CD1c-positive myeloid dendritic cell (primary cell): ENCODE measurements at regions not wholly inside any gene's neighbourhood (a gene's known extent, or its start where the extent isn't known, plus 50 kb on each side); places are given as distances from the start of the nearest gene placed in this dataset.
"Not testable (repeated sequence)": the region's sequence is repeated elsewhere in the genome, so short reads cannot be mapped to it uniquely, and the experiment has no call there.

Experiments used
- DNase-seq: peaks from one replicate; pipeline ENCODE4 v3.0.0-alpha.2; 2016; ENCODE audit errors: extremely low spot score

DNA sequence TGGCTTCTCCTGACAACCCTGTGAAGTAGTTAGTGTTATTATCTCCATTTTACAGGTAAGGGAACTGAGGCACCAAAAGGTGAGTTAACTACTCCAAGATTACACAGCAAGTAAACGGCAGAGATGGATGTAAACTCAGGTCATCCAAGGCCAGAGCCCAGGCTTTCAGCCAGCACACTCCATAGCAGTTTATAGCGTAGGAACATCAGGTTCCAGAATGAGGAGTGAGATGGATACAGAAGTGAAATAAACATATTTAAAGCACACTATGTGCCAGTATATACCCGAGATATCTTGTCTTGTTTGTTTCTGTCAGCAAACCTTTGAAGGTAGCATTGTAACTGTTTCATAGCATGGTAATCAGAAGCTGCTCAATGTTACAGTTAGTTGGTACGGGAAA is 279.0 kb downstream of the OXSM start:
- DNase-seq, result no peak

DNA sequence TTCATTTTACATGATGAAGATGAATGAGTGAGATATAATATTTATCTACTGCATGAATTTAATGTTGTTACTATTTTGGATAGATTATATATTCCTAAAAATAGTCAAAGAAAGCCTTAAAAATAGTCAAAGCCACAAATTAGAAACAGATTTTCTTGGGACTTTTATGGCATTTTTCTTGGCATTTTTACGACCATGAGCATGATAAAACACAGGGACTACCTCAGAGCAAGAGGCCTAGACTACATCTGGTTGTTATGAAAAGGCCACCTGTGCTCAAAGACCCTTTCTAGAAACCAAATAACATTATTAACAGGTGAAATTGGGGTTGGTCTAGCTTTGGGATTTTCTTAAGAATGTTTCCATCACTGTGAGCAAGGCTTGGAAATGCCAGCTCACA is 281.0 kb downstream of the OXSM start:
- no peak for DNase-seq

DNA sequence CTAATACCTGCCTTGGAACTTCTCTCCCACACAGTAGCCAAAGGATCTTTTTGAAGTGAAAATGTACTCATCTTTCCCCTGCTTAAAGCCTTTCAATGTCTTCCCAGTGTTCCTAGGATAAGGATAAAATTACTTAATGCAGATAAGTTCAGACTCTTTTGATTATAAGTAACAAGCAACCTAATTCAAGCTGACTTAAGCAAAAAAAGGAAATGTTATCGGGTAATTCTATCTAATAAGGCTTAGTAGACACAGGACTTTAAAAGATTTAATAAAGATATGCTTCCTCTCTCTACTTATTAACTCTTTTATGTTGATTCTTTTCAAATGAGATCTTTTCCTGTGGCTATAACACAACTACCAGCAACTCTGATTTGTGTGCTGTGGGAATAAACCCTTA is 284.2 kb downstream of the OXSM start:
- no peak for DNase-seq

DNA sequence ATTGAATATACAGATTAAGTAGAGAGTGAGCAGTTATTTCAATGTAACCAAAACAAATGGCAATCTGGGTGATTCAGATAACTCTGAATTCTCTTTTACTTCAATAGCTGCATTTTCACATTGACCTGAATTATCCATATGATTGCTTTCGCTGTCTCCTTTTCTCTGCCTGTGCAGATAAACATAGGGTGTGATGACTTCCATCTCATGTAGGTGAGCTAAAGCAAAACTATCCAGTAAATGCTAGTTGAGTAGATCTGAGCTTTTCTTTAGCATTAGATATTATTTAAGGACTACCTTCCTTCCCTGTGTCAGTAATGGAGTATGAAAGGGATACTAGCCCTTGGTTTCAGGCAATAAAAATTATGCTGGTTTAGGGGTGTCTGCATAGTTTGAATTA is 288.6 kb downstream of the OXSM start:
- DNase-seq, result no peak

DNA sequence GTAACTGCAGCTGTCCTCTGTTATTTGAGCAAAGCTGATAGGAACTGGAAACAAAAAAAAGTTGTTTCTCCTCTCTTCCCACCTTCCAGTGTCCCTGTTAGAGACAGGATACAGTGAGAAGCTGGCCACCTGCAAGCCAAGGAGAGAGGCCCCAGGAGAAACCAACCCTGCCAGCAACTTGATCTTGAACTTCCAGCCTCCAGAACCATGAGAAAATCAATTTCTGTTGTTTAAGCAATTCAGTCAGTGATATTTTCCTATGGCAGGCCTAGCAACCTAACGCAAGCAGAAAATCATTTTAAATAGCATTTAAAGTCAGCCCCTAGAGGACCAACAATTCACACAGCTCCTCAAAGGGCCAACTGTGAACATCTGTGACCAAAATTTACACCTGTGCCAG is 291.3 kb downstream of the OXSM start:
- DNase-seq, result no peak

DNA sequence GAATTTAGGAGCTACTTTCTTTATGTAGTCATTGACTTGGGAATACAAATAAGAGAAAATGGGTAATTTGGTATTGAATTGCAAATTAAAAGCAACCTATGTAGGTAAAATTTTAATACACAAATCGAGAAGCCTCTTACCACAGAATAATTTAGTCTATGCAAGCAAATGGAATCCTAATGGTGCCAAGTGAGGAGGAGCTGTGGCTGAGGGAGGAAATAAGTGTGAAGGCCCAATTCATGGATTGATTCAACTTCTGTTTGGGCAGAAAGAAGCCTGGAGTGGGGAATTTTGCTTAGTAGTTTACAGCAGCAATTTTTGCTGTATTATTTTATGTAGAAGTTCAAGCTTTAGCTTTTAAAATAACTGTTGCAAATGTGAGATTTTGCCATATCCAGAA is 291.9 kb downstream of the OXSM start:
- no peak for DNase-seq

DNA sequence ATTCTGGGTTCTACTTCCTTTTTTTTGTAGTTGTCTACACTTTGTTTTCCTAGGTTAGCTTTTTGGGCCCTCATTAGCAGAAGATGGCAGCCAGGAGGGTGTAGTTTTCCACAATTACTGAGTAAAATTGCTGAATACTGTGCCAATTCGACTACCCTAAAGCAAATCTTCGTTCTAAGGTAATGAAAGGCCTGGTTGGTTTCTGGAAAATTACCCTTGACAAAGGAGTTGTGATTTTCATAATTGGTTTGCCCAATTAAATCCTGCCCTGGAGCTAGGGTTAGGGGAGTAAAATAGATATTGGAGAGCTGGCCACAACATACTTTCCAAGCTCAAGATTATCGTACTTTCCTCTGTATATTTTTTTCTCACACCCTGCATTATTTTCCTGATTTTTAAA is 293.0 kb downstream of the OXSM start:
- no peak for DNase-seq

DNA sequence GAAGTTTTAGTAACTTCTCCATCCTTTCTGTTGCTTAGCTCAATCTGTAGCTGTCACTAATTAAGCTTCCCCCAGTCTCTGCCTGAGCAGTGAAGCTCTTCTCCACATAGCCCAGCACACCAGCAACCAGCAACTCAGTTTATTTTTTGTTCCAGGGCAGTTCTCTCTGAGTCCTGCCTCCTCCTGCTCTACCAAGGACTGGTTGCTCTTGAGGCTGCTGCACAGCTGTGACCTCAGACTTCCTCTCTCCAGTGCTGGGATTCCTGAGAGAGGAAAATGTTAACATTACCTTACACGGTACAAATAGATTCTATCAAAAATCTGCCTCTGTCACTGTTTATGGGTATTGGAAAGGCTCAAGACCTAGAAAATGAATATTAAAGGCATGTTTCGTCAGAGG is 294.7 kb downstream of the OXSM start:
- DNase-seq, result no peak

DNA sequence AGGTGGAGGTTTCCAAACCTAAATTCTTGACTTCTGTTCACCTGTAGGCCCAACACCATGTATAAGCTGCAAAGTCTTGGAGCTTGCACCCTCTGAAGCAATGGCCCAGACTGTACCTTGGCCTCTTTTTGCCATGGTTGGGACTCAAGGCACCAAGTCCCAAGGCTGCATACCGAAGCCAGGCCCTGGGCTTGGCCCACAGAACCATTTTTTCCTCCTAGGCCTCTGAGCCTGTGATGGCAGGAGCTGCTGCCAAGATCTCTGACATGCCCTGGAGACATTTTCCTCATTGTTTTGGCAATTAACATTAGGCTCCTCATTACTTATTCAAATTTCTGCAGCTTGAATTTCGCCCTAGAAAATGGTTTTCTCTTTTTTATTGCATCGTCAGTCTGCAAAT is 297.9 kb downstream of the OXSM start:
- no peak for DNase-seq

DNA sequence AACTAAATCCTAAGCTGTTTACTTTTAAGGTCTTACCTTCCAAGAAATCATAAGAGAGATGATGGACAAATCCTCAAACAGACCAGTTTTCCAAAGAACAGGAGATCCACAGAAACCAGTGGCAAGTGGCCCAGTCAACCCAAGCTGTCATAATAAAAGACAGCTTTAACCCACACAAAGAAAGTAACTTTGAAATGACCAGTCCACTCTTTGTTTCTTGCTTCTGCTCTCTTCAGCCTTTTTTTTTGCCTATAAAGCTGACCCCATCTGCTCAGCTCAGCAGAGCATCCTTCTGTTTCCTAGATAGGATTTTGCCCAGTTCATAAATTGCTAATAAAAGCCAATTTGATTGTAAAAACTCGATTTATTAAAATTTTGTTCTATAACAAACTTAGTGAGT is 299.4 kb downstream of the OXSM start:
- no peak for DNase-seq

DNA sequence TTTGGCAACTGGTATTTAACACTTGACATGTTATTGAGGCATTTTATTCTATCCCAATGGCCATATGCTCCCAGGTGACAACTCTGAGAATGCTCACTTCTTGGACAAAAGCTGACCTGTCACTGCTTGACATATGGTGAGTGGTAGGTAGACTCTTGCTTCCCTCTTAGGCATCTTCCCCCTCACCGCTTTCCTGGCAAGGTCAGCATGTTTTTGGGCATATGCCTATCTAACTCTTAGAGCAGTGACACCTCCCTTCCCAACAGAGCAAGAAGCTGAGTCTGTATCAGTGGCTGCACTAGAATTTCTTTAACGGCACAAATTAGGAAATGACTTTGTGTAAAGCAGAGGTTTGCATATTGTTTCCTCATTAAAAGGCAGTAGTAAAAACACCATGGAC is 300.7 kb downstream of the OXSM start:
- no peak for DNase-seq

DNA sequence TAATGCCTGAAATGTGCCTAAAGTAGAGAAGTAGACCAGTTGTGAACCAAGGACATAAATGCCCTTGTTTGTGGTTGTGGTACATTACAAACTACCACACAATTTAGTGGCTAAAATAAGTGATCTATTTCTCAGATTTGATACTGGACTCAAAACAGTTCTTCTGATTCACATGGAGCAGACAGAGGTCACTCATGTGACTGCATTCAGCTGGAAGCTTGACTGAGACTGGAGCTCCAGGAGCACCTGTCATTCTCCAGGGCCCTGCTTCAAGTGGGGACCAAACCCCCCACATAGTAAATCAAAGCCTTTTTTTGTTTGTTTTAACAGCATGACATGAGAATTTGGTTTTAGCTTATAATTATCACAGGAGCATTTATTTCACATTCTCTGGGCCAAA is 301.2 kb downstream of the OXSM start:
- DNase-seq, result no peak

DNA sequence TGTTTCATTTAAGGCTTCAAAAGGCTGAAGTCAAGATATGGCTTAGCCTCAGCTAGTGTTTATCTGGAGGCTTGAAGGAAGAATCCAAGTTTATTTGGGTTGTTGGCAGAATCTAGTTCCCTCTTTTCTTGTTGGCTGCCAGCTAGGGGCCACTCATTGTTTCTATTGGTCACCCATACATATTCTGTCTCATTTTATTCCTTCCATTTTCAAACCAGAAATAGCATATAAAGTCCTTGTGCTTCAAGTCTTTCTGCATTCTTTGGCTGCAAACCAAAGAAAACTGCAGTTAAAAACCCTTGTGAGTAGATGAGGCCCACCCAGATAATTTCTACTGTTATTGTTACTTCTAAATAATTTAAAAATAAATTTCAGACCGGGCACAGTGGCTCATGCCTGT is 301.7 kb downstream of the OXSM start:
- no peak for DNase-seq

DNA sequence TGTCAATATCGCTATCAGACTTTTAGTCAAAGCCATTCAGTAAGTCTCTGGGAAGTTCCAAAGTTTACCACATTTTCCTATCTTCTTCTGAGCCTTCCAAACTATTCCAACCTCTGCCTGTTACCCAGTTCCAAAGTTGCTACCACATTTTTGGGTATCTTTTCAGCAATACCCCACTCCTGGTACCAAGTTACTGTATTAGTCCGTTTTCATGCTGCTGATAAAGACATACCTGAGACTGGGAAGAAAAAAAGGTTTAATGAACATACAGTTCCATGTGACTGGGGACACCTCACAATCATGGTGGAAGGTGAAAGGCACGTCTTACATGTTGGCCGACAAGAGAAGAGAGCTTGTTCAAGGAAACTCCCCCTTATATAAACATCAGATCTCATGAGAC is 307.2 kb downstream of the OXSM start:
- not testable (repeated sequence) for DNase-seq

DNA sequence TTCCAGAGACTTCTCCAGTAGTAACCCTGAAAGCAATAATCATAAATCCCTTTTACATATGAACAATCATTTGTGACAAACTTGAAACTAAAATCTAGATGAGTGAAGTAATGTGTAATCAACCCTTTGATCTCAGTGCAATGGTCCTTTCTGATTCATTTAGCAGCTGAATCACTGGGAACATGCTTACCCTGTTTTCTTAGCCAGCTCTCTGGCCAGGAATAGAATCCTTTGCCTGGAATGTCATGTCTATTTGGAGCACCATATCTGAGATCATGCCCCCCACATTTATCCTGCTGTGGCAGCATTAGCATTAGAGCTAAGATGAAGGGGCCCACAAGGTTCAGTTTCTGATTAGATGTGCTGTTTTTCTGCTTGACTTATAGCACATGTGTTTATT is 309.8 kb downstream of the OXSM start:
- DNase-seq, result no peak

DNA sequence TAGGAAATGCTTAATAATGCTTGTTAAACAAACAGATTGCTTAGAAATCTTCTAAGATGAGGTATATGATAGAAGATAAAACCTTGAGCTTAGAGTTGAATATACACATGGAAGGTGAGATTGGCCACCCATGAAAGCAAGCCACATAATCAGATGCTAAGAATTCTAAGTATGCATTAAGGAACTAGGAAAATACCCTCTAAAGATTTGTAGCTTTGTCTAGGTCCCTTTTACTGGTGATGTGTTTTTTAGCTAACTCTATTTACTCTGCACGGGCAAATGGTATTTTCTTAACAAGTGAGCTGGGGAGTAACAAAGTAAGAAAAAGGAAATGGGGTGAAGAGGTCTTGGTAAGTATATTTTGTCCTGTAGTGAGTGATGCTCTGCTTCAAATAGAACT is 310.3 kb downstream of the OXSM start:
- no peak for DNase-seq

DNA sequence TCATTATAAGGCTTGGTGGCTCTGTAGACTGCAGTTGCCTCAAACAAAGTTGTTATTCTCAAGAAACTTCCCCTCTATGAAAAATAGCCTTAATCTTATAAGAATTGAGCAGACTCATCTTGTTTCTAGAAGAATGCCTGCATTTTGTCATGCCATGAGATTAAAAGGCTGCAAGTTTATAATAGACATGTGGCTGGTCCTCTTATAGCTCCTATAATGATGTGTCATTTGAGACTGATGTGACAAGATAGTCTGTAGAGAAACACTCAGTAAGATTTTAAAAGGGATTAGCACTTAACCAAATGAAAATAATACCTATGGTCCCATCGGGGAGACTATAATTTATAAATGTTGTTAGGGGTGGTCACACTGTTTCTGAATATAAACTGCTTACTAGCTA is 312.5 kb downstream of the OXSM start:
- DNase-seq, result no peak

DNA sequence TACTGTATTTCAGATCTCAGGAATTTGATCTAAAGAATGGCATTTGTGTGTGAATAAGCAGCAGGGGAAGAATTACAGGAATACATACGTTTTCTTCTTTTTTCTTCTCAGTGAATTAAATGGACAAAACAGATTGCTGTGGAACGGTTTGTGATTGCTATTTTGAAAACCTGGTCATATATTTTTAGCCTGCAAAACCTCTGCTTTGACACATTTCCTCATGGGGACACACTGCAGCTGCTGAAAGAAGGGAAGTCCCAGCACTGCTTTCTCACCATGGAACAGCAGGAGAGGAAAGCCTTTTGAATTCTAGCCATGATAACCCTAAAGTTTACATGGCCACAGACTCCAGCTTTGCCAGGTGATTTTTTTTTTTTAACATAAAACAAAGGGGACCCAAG is 315.0 kb downstream of the OXSM start:
- no peak for DNase-seq

DNA sequence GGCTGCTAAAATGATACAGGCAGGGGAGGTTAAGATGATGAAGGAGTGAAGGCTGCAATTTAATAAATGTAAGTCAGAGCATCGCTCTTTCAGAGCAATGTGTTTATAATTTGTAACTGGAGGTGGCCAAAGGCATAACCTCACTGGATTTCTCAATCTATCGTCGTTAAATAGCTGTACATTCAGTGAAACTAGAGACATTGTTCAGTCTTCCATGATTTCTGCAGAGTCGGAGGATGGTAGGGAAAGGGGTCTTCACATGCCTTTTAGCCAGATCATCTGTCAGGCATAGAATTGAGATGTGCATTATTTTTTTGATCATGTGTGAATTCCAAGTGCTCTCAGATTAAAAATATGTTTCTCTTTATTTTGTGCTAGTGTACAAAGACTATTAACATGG is 315.4 kb downstream of the OXSM start:
- DNase-seq, result no peak

DNA sequence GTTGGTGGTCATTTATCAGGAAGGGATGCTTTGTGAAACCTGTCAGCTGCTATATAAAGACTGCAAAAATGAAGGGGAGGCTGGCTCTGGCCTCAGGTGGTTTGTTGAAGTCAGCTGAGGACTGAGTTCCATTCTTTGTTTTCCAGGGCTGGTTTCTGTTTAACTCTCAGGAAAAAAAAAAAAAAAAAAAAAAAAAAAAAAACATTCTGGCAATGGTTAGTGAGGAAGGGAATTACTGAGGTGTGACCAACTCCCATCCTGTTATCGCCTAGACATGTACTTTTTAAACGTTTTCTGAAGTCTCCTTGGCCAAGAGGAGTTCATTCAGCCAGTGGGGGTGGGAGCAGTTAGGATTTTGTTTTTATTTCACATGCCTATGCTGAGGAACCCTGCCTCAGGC is 316.3 kb downstream of the OXSM start:
- no peak for DNase-seq

DNA sequence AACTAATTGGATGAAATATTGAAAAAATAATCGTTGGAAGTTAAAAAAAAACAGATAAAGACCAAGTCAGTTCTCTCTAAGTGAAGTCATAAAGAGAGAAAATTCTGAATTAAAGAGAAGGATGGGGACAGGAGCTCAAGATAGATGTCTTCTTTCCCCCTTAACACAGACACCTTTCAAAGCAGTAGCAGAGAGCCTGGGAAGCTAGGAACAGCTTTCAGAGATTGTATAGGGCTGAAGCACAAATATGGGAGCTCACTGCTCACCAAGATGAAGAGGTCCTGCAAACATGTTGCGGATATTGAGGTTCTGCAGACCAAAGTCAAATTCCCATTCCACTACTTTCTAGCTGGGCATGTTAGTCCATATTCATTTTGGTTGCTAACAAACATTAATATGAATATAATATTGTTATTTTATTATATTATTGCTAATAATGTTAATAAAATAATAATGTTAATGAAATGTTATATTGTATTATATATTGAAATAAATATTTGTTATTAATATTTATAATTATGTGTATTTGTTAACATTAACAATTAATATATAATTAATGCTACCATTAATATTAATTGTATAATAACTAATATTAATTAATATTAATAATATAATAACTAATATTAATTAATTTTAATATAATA is 319.1 kb downstream of the OXSM start:
- DNase-seq, result no peak

DNA sequence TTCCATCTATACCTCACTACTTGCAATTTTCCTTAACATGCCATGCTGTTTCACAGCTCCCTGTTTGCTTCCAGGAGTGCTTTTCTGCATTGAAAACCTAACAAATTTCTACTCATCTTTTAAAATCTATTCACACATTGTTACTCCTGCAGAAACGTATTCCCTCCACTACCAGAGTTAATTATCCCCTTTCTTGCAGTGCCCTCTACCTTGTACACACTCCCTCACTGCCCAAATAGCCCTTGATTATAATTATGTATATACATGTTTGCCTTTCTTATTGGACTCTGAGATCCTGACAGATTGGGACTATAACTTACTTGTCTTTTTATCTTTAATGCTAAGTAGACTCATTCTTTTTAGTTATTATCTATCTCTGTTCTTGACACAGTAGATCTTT is 325.0 kb downstream of the OXSM start:
- no peak for DNase-seq

DNA sequence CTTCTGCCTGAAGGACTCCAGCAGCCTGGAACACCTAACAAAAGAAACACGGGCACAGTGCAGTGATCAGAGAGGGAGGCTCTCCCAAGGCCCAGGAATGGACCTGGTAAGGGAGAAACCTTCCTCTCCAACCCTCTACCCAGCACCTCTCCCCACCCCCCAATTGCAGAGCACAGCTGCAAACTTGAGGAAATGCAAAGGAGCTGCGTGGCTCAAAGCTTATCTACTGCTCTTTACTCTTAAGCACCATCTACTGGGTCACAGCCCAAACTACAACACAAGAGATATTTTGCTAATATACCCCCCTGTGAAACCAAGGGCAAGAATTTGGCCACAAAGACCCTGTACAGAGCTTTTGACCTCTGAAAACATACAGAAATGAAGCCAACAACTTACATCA is 328.3 kb downstream of the OXSM start:
- DNase-seq, result no peak

DNA sequence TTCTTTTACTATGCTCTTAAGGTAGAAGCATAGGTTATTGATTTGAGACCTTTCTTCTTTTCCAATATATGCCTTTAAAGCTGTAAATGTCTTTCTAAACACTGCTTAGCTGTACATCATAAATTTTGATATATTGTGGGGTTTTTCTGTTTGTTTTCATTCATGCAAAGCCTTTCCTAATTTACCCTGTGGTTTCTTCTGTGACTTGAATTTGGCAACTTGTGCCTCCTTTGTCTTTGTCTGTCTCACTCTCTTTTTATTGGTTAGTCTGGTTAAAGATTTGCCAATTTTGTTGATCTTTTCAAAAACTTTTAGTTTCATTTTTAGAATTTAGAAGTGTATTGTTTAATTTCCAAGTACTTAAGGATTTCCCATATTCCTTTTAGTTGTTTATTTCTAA is 343.1 kb downstream of the OXSM start:
- no peak for DNase-seq

DNA sequence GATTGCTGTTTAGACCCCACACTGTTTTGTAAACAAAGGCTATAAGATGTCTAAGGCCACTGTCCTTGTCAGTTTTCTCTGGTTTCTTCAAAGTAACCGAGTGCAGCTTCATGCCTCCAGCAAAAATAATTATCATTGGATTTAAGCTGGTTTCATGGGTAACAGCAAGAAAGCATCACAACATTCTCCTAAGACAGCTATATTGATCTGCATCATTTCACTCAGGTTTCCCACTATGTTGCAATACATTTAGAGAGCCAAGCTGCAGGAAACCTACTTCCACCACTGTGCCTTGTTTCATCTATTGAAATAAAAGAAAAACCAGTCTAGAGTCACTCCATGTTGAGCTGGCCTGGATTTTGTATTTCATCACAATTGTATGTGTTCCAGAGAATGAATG is 351.4 kb downstream of the OXSM start:
- DNase-seq, result no peak
